HEK293 (cell line): ENCODE measurements at regions not wholly inside any gene's neighbourhood (a gene's known extent, or its start where the extent isn't known, plus 50 kb on each side); places are given as distances from the start of the nearest gene placed in this dataset.

ENCODE experiments used
- CTCF ChIA-PET: fragments of 350-600 bp; formaldehyde crosslinking; extraction: SDS; loops from one replicate; lab custom pipeline; 2021; ENCODE audit warnings: antibody characterized with exemption; lab: Yijun Ruan, JAX
- POLR2A ChIA-PET: fragments of 300-600 bp; formaldehyde crosslinking; extraction: SDS; loops from one replicate; lab custom pipeline; 2020; ENCODE audit warnings: antibody characterized with exemption, inconsistent platforms; lab: Yijun Ruan, JAX
- H3K27ac ChIP-seq: fragments of 200-500 bp; sonication (Bioruptor generic); 2 replicates; pipeline ENCODE4 v1.5.1; 2014; ENCODE audit warnings: low read depth, low read length, control low read depth, inconsistent platforms; ENCODE audit errors: extremely low read depth
- H3K36me3 ChIP-seq, 2 experiments: fragments of 200-500 bp in 1 of 2; sonication (Bioruptor generic) in 1 of 2; 1 replicate in 1 of 2; 2 replicates in 1 of 2; pipeline ENCODE4 v1.5.1; 2014 to 2017; ENCODE audit warnings: inconsistent platforms in 2 of 2, low read length in 2 of 2; ENCODE audit not compliant: control insufficient read depth in 2 of 2, insufficient read depth in 1 of 2
- H3K4me1 ChIP-seq: fragments of 200-500 bp; sonication (Bioruptor generic); 2 replicates; pipeline ENCODE4 v1.5.1; 2014; ENCODE audit warnings: mild to moderate bottlenecking, low read length, inconsistent platforms; ENCODE audit not compliant: control insufficient read depth, insufficient read depth
- H3K4me3 ChIP-seq: 2 replicates; pipeline ENCODE4 v1.5.1; 2011; ENCODE audit warnings: low read depth, mild to moderate bottlenecking, control low read depth, low read length, moderate library complexity
- H3K9me3 ChIP-seq: fragments of 200-500 bp; sonication (Bioruptor generic); 2 replicates; pipeline ENCODE4 v1.5.1; 2014; ENCODE audit warnings: low read depth, low read length, inconsistent platforms; ENCODE audit not compliant: control insufficient read depth, insufficient read depth
- IKZF3 ChIP-seq: fragments of 450-650 bp; IDR thresholded peaks from 2 replicates; pipeline ENCODE4 v1.5.0; 2018; ENCODE audit warnings: missing biosample characterization, mild to moderate bottlenecking, missing genetic modification characterization, moderate library complexity
- OSR2 ChIP-seq: fragments of 450-650 bp; formaldehyde crosslinking; IDR thresholded peaks from 2 replicates; pipeline ENCODE4 v1.5.1; 2016; ENCODE audit warnings: missing biosample characterization, missing genetic modification characterization
- PRDM1 ChIP-seq: fragments of 450-650 bp; formaldehyde crosslinking; IDR thresholded peaks from 2 replicates; pipeline ENCODE4; 2016; ENCODE audit warnings: missing biosample characterization, missing genetic modification characterization
- TRIM28 ChIP-seq: IDR thresholded peaks from 2 replicates; pipeline ENCODE4 v1.6.1; 2011; ENCODE audit warnings: low read length, control low read depth, borderline replicate concordance
- ZNF121 ChIP-seq: fragments of 450-650 bp; formaldehyde crosslinking; IDR thresholded peaks from 2 replicates; pipeline ENCODE4 v1.5.1; 2016; ENCODE audit warnings: missing biosample characterization, missing genetic modification characterization
- ZNF433 ChIP-seq: fragments of 450-650 bp; formaldehyde crosslinking; IDR thresholded peaks from 2 replicates; pipeline ENCODE4 v1.5.1; 2016; ENCODE audit warnings: missing biosample characterization, missing genetic modification characterization, low read depth
- ZNF530 ChIP-seq: fragments of 450-650 bp; formaldehyde crosslinking; IDR thresholded peaks from 2 replicates; pipeline ENCODE4 v1.5.1; 2016; ENCODE audit warnings: low read depth, missing biosample characterization, missing genetic modification characterization
- ZNF548 ChIP-seq: fragments of 450-650 bp; formaldehyde crosslinking; IDR thresholded peaks from 2 replicates; pipeline ENCODE4 v1.5.1; 2016; ENCODE audit warnings: missing biosample characterization, missing genetic modification characterization
- ZXDB ChIP-seq: fragments of 450-650 bp; formaldehyde crosslinking; IDR thresholded peaks from 2 replicates; pipeline ENCODE4 v1.5.1; 2016; ENCODE audit warnings: missing biosample characterization, missing genetic modification characterization
- TF ChIP-seq, protein P1 (sequence below): fragments of 450-650 bp; formaldehyde crosslinking; IDR thresholded peaks from 2 replicates; pipeline ENCODE4 v1.5.1; 2016; ENCODE audit warnings: missing biosample characterization, missing genetic modification characterization
- TF ChIP-seq, protein P2 (sequence below): IDR thresholded peaks from 2 replicates; pipeline ENCODE4 v1.6.1; 2011; ENCODE audit warnings: mild to moderate bottlenecking, low read depth, low read length, borderline replicate concordance
- TF ChIP-seq, protein P3 (sequence below): fragments of 450-650 bp; formaldehyde crosslinking; IDR thresholded peaks from 2 replicates; pipeline ENCODE4 v1.5.1; 2016; ENCODE audit warnings: missing biosample characterization, missing genetic modification characterization, borderline replicate concordance

DNA sequence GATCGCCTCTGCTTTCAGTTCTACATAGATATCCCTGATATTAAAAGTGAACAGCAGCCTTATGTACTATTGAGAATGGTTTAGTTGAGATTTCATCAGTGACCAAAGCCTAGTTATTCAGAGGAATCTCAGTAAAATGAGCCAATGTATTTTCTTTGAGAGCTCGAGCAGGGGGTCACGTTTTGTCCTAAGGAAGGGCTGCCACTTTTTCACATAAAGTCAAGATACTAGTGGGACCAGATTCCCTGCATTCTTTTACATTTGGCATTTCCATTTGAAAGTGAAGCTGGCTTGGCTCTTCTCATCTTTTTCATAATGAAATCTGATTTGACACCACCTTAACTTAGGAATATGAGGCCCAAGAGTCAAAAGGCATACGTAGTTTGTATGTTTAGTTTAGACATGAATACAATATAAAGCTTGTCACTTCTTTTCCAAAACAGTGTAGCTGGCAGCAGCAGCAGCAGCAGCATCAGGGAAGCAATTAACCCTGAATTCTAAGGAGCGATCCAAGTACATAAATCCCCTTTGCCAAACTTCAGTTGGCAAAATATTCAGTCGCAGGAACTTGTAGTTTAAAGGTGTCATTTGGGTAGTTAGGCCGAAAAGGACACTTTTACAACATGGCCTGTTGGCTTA, 1752.2 kb upstream of the PCDH20 start (continued):
- no peak for TF ChIP-seq ZNF530 (tag by site-specific recombination)

DNA sequence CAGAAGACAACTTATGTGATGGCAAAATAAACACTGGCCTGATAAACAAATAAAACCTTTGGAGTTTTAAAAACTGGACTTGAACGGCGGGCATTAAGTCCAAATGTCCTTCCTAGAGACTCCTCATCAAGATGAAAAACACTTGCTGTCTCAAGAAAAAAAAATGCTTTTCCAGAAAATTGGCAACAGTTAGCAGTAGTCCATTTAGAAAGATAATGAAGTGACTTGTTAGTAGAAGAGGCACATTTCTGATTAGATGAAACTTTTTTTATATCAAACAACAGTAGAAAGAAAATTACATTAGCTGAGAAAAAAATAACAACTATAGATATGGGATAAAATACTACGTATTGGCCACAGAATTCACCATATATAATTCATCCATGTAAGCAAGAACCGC, 1750.7 kb upstream of the PCDH20 start:
- no peaks in the 10 kb centered on the region for H3K4me1 ChIP-seq
- POLR2A ChIA-PET = no interaction called here
- CTCF ChIA-PET = no interaction called here
- H3K9me3 ChIP-seq = no peaks in the 10 kb centered on the region
- H3K36me3 ChIP-seq = no peaks in the 10 kb centered on the region
- TF ChIP-seq IKZF3 (tag by site-specific recombination) (no peak), ZXDB (tag by site-specific recombination) (no peak), ZNF433 (tag by site-specific recombination) (no peak), TRIM28 (no peak)
- TF ChIP-seq, protein P1, sequence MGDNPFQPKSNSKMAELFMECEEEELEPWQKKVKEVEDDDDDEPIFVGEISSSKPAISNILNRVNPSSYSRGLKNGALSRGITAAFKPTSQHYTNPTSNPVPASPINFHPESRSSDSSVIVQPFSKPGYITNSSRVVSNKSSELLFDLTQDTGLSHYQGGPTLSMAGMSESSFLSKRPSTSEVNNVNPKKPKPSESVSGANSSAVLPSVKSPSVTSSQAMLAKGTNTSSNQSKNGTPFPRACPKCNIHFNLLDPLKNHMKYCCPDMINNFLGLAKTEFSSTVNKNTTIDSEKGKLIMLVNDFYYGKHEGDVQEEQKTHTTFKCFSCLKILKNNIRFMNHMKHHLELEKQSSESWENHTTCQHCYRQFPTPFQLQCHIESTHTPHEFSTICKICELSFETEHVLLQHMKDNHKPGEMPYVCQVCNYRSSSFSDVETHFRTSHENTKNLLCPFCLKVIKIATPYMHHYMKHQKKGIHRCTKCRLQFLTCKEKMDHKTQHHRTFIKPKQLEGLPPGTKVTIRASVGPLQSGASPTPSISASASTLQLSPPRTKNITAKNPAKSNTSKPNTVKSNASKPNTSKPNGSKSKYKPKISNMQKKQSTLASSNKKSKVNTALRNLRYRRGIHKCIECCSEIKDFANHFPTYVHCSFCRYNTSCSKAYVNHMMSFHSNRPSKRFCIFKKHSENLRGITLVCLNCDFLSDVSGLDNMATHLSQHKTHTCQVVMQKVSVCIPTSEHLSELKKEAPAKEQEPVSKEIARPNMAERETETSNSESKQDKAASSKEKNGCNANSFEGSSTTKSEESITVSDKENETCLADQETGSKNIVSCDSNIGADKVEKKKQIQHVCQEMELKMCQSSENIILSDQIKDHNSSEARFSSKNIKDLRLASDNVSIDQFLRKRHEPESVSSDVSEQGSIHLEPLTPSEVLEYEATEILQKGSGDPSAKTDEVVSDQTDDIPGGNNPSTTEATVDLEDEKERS (tag by site-specific recombination) = no peak
- H3K4me3 ChIP-seq = no peak overlapping the region
- H3K27ac ChIP-seq = no peak overlapping the region

DNA sequence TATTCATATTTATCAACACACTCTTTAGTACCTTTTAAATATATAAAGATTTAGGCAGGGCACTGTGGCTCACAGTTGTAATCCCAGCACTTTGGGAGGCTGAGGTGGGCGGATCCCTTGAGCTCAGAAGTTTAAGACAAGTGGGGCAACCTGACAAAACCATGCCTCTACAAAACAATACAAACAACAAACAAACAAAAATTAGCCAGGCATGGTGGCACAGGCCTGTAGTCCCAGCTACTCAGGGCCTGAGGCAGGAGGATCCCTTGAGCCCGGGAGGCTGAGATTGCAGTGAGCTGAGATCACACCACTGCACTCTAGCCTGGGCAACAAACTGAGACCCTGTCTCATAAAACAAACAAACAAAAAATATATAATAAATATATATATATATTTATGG, 1748.3 kb upstream of the PCDH20 start:
- CTCF ChIA-PET = no interaction called here
- H3K9me3 ChIP-seq = no peaks in the 10 kb centered on the region
- no peak overlapping the region for H3K4me3 ChIP-seq
- no peaks in the 10 kb centered on the region for H3K4me1 ChIP-seq
- no peak overlapping the region for H3K27ac ChIP-seq
- no peaks in the 10 kb centered on the region for H3K36me3 ChIP-seq
- POLR2A ChIA-PET = no interaction called here
- TF ChIP-seq OSR2 (no peak), ZNF548 (no peak), ZNF121 (tag by site-specific recombination) (no peak), PRDM1 (tag by site-specific recombination) (no peak)
- TF ChIP-seq, protein P2, sequence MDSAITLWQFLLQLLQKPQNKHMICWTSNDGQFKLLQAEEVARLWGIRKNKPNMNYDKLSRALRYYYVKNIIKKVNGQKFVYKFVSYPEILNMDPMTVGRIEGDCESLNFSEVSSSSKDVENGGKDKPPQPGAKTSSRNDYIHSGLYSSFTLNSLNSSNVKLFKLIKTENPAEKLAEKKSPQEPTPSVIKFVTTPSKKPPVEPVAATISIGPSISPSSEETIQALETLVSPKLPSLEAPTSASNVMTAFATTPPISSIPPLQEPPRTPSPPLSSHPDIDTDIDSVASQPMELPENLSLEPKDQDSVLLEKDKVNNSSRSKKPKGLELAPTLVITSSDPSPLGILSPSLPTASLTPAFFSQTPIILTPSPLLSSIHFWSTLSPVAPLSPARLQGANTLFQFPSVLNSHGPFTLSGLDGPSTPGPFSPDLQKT = no peak
- TF ChIP-seq, protein P3, sequence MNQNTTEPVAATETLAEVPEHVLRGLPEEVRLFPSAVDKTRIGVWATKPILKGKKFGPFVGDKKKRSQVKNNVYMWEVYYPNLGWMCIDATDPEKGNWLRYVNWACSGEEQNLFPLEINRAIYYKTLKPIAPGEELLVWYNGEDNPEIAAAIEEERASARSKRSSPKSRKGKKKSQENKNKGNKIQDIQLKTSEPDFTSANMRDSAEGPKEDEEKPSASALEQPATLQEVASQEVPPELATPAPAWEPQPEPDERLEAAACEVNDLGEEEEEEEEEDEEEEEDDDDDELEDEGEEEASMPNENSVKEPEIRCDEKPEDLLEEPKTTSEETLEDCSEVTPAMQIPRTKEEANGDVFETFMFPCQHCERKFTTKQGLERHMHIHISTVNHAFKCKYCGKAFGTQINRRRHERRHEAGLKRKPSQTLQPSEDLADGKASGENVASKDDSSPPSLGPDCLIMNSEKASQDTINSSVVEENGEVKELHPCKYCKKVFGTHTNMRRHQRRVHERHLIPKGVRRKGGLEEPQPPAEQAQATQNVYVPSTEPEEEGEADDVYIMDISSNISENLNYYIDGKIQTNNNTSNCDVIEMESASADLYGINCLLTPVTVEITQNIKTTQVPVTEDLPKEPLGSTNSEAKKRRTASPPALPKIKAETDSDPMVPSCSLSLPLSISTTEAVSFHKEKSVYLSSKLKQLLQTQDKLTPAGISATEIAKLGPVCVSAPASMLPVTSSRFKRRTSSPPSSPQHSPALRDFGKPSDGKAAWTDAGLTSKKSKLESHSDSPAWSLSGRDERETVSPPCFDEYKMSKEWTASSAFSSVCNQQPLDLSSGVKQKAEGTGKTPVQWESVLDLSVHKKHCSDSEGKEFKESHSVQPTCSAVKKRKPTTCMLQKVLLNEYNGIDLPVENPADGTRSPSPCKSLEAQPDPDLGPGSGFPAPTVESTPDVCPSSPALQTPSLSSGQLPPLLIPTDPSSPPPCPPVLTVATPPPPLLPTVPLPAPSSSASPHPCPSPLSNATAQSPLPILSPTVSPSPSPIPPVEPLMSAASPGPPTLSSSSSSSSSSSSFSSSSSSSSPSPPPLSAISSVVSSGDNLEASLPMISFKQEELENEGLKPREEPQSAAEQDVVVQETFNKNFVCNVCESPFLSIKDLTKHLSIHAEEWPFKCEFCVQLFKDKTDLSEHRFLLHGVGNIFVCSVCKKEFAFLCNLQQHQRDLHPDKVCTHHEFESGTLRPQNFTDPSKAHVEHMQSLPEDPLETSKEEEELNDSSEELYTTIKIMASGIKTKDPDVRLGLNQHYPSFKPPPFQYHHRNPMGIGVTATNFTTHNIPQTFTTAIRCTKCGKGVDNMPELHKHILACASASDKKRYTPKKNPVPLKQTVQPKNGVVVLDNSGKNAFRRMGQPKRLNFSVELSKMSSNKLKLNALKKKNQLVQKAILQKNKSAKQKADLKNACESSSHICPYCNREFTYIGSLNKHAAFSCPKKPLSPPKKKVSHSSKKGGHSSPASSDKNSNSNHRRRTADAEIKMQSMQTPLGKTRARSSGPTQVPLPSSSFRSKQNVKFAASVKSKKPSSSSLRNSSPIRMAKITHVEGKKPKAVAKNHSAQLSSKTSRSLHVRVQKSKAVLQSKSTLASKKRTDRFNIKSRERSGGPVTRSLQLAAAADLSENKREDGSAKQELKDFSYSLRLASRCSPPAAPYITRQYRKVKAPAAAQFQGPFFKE (tag by site-specific recombination) = no peak
